ENCODE measurements at regions not wholly inside any gene's neighbourhood (a gene's known extent, or its start where the extent isn't known, plus 50 kb on each side); places are given as distances from the start of the nearest gene placed in this dataset.

DNA sequence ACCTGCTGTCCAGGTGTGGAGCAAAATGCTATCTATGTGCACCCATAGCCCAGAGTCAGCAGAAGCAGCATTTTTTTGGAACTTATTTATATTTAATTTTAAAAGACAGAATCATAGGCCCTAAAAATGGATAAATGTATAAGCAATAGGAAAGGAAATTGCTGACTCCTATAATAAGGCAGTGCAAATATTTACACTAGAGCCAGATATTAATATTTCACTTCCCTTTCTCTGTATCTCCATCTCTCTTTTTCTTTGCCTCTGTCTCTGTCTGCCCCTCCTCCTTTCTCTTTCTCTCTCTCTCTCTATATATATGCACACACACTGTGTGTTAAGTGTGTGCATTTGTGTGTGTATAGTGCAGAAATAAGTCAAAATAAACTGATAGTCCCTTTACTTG lies 375.6 kb downstream of the SOX11 start:
- no peak for TF ChIP-seq POLR2A (IDR thresholded peaks at IDR 0.05; ENCODE audit: insufficient read depth in 1 of 2, low read depth in 2 of 2, low read length in 2 of 2)
- TF ChIP-seq SNRNP70 (IDR thresholded peaks at IDR 0.05; ENCODE audit: low read depth, low read length) = no peak
- TF ChIP-seq, protein P1, sequence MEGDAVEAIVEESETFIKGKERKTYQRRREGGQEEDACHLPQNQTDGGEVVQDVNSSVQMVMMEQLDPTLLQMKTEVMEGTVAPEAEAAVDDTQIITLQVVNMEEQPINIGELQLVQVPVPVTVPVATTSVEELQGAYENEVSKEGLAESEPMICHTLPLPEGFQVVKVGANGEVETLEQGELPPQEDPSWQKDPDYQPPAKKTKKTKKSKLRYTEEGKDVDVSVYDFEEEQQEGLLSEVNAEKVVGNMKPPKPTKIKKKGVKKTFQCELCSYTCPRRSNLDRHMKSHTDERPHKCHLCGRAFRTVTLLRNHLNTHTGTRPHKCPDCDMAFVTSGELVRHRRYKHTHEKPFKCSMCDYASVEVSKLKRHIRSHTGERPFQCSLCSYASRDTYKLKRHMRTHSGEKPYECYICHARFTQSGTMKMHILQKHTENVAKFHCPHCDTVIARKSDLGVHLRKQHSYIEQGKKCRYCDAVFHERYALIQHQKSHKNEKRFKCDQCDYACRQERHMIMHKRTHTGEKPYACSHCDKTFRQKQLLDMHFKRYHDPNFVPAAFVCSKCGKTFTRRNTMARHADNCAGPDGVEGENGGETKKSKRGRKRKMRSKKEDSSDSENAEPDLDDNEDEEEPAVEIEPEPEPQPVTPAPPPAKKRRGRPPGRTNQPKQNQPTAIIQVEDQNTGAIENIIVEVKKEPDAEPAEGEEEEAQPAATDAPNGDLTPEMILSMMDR (CRISPR knock-in tag; IDR thresholded peaks at IDR 0.05) = no peak
- TF ChIP-seq RNF2 (conservative IDR thresholded peaks at IDR 0.05; ENCODE audit: low read depth) = no peak
- TF ChIP-seq ZNF790 (CRISPR knock-in tag; IDR thresholded peaks at IDR 0.05; ENCODE audit: borderline replicate concordance) = no peak
- TF ChIP-seq, protein P2, sequence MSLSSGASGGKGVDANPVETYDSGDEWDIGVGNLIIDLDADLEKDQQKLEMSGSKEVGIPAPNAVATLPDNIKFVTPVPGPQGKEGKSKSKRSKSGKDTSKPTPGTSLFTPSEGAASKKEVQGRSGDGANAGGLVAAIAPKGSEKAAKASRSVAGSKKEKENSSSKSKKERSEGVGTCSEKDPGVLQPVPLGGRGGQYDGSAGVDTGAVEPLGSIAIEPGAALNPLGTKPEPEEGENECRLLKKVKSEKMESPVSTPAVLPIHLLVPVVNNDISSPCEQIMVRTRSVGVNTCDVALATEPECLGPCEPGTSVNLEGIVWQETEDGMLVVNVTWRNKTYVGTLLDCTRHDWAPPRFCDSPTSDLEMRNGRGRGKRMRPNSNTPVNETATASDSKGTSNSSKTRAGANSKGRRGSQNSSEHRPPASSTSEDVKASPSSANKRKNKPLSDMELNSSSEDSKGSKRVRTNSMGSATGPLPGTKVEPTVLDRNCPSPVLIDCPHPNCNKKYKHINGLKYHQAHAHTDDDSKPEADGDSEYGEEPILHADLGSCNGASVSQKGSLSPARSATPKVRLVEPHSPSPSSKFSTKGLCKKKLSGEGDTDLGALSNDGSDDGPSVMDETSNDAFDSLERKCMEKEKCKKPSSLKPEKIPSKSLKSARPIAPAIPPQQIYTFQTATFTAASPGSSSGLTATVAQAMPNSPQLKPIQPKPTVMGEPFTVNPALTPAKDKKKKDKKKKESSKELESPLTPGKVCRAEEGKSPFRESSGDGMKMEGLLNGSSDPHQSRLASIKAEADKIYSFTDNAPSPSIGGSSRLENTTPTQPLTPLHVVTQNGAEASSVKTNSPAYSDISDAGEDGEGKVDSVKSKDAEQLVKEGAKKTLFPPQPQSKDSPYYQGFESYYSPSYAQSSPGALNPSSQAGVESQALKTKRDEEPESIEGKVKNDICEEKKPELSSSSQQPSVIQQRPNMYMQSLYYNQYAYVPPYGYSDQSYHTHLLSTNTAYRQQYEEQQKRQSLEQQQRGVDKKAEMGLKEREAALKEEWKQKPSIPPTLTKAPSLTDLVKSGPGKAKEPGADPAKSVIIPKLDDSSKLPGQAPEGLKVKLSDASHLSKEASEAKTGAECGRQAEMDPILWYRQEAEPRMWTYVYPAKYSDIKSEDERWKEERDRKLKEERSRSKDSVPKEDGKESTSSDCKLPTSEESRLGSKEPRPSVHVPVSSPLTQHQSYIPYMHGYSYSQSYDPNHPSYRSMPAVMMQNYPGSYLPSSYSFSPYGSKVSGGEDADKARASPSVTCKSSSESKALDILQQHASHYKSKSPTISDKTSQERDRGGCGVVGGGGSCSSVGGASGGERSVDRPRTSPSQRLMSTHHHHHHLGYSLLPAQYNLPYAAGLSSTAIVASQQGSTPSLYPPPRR (CRISPR knock-in tag; IDR thresholded peaks at IDR 0.05; ENCODE audit: borderline replicate concordance) = no peak

Measured in HepG2 (cell line).